ENCODE measurements at regions not wholly inside any gene's neighbourhood (a gene's known extent, or its start where the extent isn't known, plus 50 kb on each side); places are given as distances from the start of the nearest gene placed in this dataset.

GRCh38 chr12:114608509-114608908, 75.5 kb downstream of the TBX3 start:
- TF ChIP-seq EP300 (conservative IDR thresholded peaks at IDR 0.05; ENCODE audit: poor library complexity, severe bottlenecking) (no peak), RAD21 (conservative IDR thresholded peaks at IDR 0.05) (no peak), CTCF (IDR thresholded peaks at IDR 0.05; ENCODE audit: poor library complexity, severe bottlenecking) (no peak), POLR2AphosphoS5 (IDR thresholded peaks at IDR 0.05) (no peak)
